ENCODE measurements at regions not wholly inside any gene's neighbourhood (a gene's known extent, or its start where the extent isn't known, plus 50 kb on each side); places are given as distances from the start of the nearest gene placed in this dataset.

DNA sequence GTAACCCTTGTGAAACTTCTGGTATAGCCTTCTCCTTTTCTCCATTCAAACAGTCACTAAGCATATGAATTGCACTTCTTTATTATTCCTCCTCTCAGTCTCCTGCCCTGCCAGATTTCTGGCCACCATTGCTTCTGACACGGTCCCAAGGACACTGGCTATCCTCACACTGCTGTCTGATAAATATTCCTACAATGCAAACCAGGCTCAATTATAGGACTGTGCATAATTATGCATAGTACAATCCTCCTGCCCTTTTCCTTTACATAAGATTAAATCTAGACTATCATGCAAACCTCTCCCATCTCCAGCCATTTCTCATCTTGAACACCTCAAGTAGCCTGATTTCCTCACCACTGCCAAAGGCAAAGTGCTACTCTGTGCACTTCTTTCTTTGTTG is 704.3 kb upstream of the ADAMTS5 start:
- Histone ChIP-seq H3K9ac (no peak overlapping the region), H3K4me3 (no peak overlapping the region), H4K20me1 (ENCODE audit: low read depth) (no peaks in the 10 kb centered on the region), H3K4me2 (no peak overlapping the region), H3K27me3 (no peaks in the 10 kb centered on the region), H3K79me2 (ENCODE audit: low read depth) (no peaks in the 10 kb centered on the region), H3F3A (ENCODE audit: low read depth) (no peaks in the 10 kb centered on the region), H3K9me3 (ENCODE audit: low read depth) (no peaks in the 10 kb centered on the region), H3K36me3 (no peaks in the 10 kb centered on the region), H3K4me1 (no peaks in the 10 kb centered on the region), H3K27ac (no peak overlapping the region), H2AFZ (replicated peaks) (no peak overlapping the region)
- no peak for DNase-seq (ENCODE audit: low spot score)
- H3K4me3 Mint-ChIP-seq = no peak overlapping the region
- H3K27me3 Mint-ChIP-seq (ENCODE audit: insufficient read depth, low read depth) = peaks cover 2% of the 10 kb centered on the region
- H3K36me3 Mint-ChIP-seq = no peaks in the 10 kb centered on the region
- TF ChIP-seq EZH2phosphoT487 (IDR thresholded peaks at IDR 0.05) (no peak), CTCF (IDR thresholded peaks at IDR 0.05) (no peak), EZH2 (IDR thresholded peaks at IDR 0.05) (no peak)
- H3K9me3 Mint-ChIP-seq = no peaks in the 10 kb centered on the region
- no peak overlapping the region for H3K27ac Mint-ChIP-seq
- H3K4me1 Mint-ChIP-seq = no peaks in the 10 kb centered on the region

GRCh38 chr21:27653481-27653880 is 686.6 kb upstream of the ADAMTS5 start:
- Histone ChIP-seq H3K4me1 (no peaks in the 10 kb centered on the region), H3K27ac (no peak overlapping the region), H3K36me3 (no peaks in the 10 kb centered on the region), H3K27me3 (no peaks in the 10 kb centered on the region), H2AFZ (replicated peaks) (no peak overlapping the region), H3K4me3 (no peak overlapping the region), H3F3A (ENCODE audit: low read depth) (no peaks in the 10 kb centered on the region), H4K20me1 (ENCODE audit: low read depth) (no peaks in the 10 kb centered on the region), H3K79me2 (ENCODE audit: low read depth) (no peaks in the 10 kb centered on the region), H3K9ac (no peak overlapping the region), H3K9me3 (ENCODE audit: low read depth) (no peaks in the 10 kb centered on the region), H3K4me2 (no peak overlapping the region)
- H3K27ac Mint-ChIP-seq = no peak overlapping the region
- H3K36me3 Mint-ChIP-seq = no peaks in the 10 kb centered on the region
- no peaks in the 10 kb centered on the region for H3K27me3 Mint-ChIP-seq (ENCODE audit: insufficient read depth, low read depth)
- H3K9me3 Mint-ChIP-seq = peaks cover 3% of the 10 kb centered on the region
- no peak overlapping the region for H3K4me3 Mint-ChIP-seq
- no peak for DNase-seq (ENCODE audit: low spot score)
- TF ChIP-seq CTCF (IDR thresholded peaks at IDR 0.05) = no peak
- TF ChIP-seq EZH2phosphoT487 (IDR thresholded peaks at IDR 0.05) = no peak
- no peak for TF ChIP-seq EZH2 (IDR thresholded peaks at IDR 0.05)
- no peaks in the 10 kb centered on the region for H3K4me1 Mint-ChIP-seq

- Histone ChIP-seq H3K27me3 (no peaks in the 10 kb centered on the region), H4K20me1 (ENCODE audit: low read depth) (no peaks in the 10 kb centered on the region), H3K79me2 (ENCODE audit: low read depth) (no peaks in the 10 kb centered on the region), H3F3A (ENCODE audit: low read depth) (no peaks in the 10 kb centered on the region), H3K9me3 (ENCODE audit: low read depth) (no peaks in the 10 kb centered on the region), H3K4me2 (no peak overlapping the region), H3K4me1 (no peaks in the 10 kb centered on the region), H3K36me3 (no peaks in the 10 kb centered on the region), H3K9ac (no peak overlapping the region), H2AFZ (replicated peaks) (no peak overlapping the region), H3K4me3 (no peak overlapping the region), H3K27ac (no peak overlapping the region)
- H3K27ac Mint-ChIP-seq = no peak overlapping the region
- H3K4me1 Mint-ChIP-seq = no peaks in the 10 kb centered on the region
- TF ChIP-seq CTCF (IDR thresholded peaks at IDR 0.05) (no peak), EZH2 (IDR thresholded peaks at IDR 0.05) (no peak), EZH2phosphoT487 (IDR thresholded peaks at IDR 0.05) (no peak)
- H3K4me3 Mint-ChIP-seq = no peak overlapping the region
- H3K9me3 Mint-ChIP-seq = peaks cover 3% of the 10 kb centered on the region
- no peaks in the 10 kb centered on the region for H3K27me3 Mint-ChIP-seq (ENCODE audit: insufficient read depth, low read depth)
- DNase-seq (ENCODE audit: low spot score) = no peak
- no peaks in the 10 kb centered on the region for H3K36me3 Mint-ChIP-seq
Observed at GRCh38 chr21:27649762-27650161, 682.9 kb upstream of the ADAMTS5 start.

- Histone ChIP-seq H3K27ac (no peak overlapping the region), H4K20me1 (ENCODE audit: low read depth) (no peaks in the 10 kb centered on the region)
- no peaks in the 10 kb centered on the region for H3K27me3 Mint-ChIP-seq (ENCODE audit: insufficient read depth, low read depth)
Observed at GRCh38 chr21:27649323-27649722, 682.4 kb upstream of the ADAMTS5 start.

More at GRCh38 chr21:27649323-27649722, 682.4 kb upstream of the ADAMTS5 start:
- no peaks in the 10 kb centered on the region for H3K4me1 ChIP-seq
- H3K4me3 Mint-ChIP-seq = no peak overlapping the region
- no peak overlapping the region for H3K27ac Mint-ChIP-seq
- no peaks in the 10 kb centered on the region for H3K36me3 Mint-ChIP-seq
- no peak overlapping the region for H2AFZ ChIP-seq (replicated peaks)
- TF ChIP-seq EZH2phosphoT487 (IDR thresholded peaks at IDR 0.05) (no peak), EZH2 (IDR thresholded peaks at IDR 0.05) (no peak), CTCF (IDR thresholded peaks at IDR 0.05) (no peak)
- H3K4me3 ChIP-seq = no peak overlapping the region
- H3K9me3 ChIP-seq (ENCODE audit: low read depth) = no peaks in the 10 kb centered on the region
- no peak overlapping the region for H3K4me2 ChIP-seq
- H3K4me1 Mint-ChIP-seq = no peaks in the 10 kb centered on the region
- no peaks in the 10 kb centered on the region for H3F3A ChIP-seq (ENCODE audit: low read depth)
- H3K9ac ChIP-seq = no peak overlapping the region
- H3K36me3 ChIP-seq = no peaks in the 10 kb centered on the region
- no peaks in the 10 kb centered on the region for H3K27me3 ChIP-seq
- peaks cover 3% of the 10 kb centered on the region for H3K9me3 Mint-ChIP-seq
- H3K79me2 ChIP-seq (ENCODE audit: low read depth) = no peaks in the 10 kb centered on the region
- no peak for DNase-seq (ENCODE audit: low spot score)
